Ramos (cell line): ENCODE measurements at regions not wholly inside any gene's neighbourhood (a gene's known extent, or its start where the extent isn't known, plus 50 kb on each side); places are given as distances from the start of the nearest gene placed in this dataset.
"Not testable (repeated sequence)": the region's sequence is repeated elsewhere in the genome, so short reads cannot be mapped to it uniquely, and the experiment has no call there.

Experiments used
- in situ Hi-C: fragments of 300-500 bp; cut with MboI; formaldehyde crosslinking; loops from one replicate; pipeline ENCODE4 v1.14.3; 2022; ENCODE audit warnings: low sequenced_read_pairs; ENCODE audit not compliant: unreplicated experiment

GRCh38 chr9:105091004-105091640 is 153.3 kb upstream of the SLC44A1 start:
- in situ Hi-C loops: no loop called here

GRCh38 chr9:105093685-105094084 is 150.8 kb upstream of the SLC44A1 start:
- in situ Hi-C loops: no loop called here

- in situ Hi-C loops: no loop called here
Observed at GRCh38 chr9:105098370-105098769, 146.1 kb upstream of the SLC44A1 start.

GRCh38 chr9:105103776-105104175 is 140.7 kb upstream of the SLC44A1 start:
- in situ Hi-C loops: no loop called here

- in situ Hi-C loops: no loop called here
Observed at GRCh38 chr9:105114318-105114717, 130.1 kb upstream of the SLC44A1 start.

- in situ Hi-C loops: no loop called here
Observed at GRCh38 chr9:105114964-105115728, 129.3 kb upstream of the SLC44A1 start.

GRCh38 chr9:105116052-105116868 is 128.2 kb upstream of the SLC44A1 start:
- in situ Hi-C loops: no loop called here

GRCh38 chr9:105117234-105117633 is 127.2 kb upstream of the SLC44A1 start:
- in situ Hi-C loops: no loop called here

- in situ Hi-C loops: no loop called here
Observed at GRCh38 chr9:105118636-105119035, 125.8 kb upstream of the SLC44A1 start.

- in situ Hi-C loops: no loop called here
Observed at GRCh38 chr9:105119156-105119555, 125.3 kb upstream of the SLC44A1 start.

- in situ Hi-C loops: no loop called here
Observed at GRCh38 chr9:105121861-105122430, 122.5 kb upstream of the SLC44A1 start.

- in situ Hi-C loops: not testable (repeated sequence)
Observed at GRCh38 chr9:105124598-105124997, 119.9 kb upstream of the SLC44A1 start.

- in situ Hi-C loops: no loop called here
Observed at GRCh38 chr9:105126226-105126625, 118.2 kb upstream of the SLC44A1 start.

- in situ Hi-C loops: no loop called here
Observed at GRCh38 chr9:105127863-105128220, 116.6 kb upstream of the SLC44A1 start.

- in situ Hi-C loops: no loop called here
Observed at GRCh38 chr9:105128908-105129600, 115.4 kb upstream of the SLC44A1 start.

GRCh38 chr9:105129731-105130130 is 114.7 kb upstream of the SLC44A1 start:
- in situ Hi-C loops: no loop called here

GRCh38 chr9:105131981-105132380 is 112.5 kb upstream of the SLC44A1 start:
- in situ Hi-C loops: no loop called here

GRCh38 chr9:105132606-105133005 is 111.8 kb upstream of the SLC44A1 start:
- in situ Hi-C loops: no loop called here

- in situ Hi-C loops: no loop called here
Observed at GRCh38 chr9:105138306-105138801, 106.1 kb upstream of the SLC44A1 start.
